ENCODE measurements at regions not wholly inside any gene's neighbourhood (a gene's known extent, or its start where the extent isn't known, plus 50 kb on each side); places are given as distances from the start of the nearest gene placed in this dataset.

- no peak for DNase-seq (ENCODE audit: low read depth)
These were observed 197.2 kb downstream of the TEX29 start for GRCh38 chr13:111517641-111518010.

- no peak for DNase-seq (ENCODE audit: low read depth)
These were observed 197.8 kb downstream of the TEX29 start for GRCh38 chr13:111518161-111518792.

- no peak for DNase-seq (ENCODE audit: low read depth)
These were observed 198.6 kb downstream of the TEX29 start for GRCh38 chr13:111519041-111519440.

GRCh38 chr13:111519490-111520170 lies 199.2 kb downstream of the TEX29 start:
- DNase-seq (ENCODE audit: low read depth): no peak

- no peak for DNase-seq (ENCODE audit: low read depth)
These were observed 200.6 kb downstream of the TEX29 start for GRCh38 chr13:111521030-111521429.

- no peak for DNase-seq (ENCODE audit: low read depth)
These were observed 201.3 kb downstream of the TEX29 start for GRCh38 chr13:111521691-111522229.

GRCh38 chr13:111525320-111526118 lies 205.1 kb downstream of the TEX29 start:
- DNase-seq (ENCODE audit: low read depth): no peak

- DNase-seq (ENCODE audit: low read depth): no peak
These were observed 206.5 kb downstream of the TEX29 start for GRCh38 chr13:111526922-111527321.

- no peak for DNase-seq (ENCODE audit: low read depth)
These were observed 207.3 kb downstream of the TEX29 start for GRCh38 chr13:111527614-111528229.

- no peak for DNase-seq (ENCODE audit: low read depth)
These were observed 208.1 kb downstream of the TEX29 start for GRCh38 chr13:111528513-111528912.

GRCh38 chr13:111530137-111530870 lies 209.9 kb downstream of the TEX29 start:
- no peak for DNase-seq (ENCODE audit: low read depth)

- DNase-seq (ENCODE audit: low read depth): no peak
These were observed 211.1 kb downstream of the TEX29 start for GRCh38 chr13:111531505-111531904.

GRCh38 chr13:111532111-111532510 lies 211.7 kb downstream of the TEX29 start:
- DNase-seq (ENCODE audit: low read depth): no peak

- DNase-seq (ENCODE audit: low read depth): no peak
These were observed 213.7 kb downstream of the TEX29 start for GRCh38 chr13:111533900-111534683.

GRCh38 chr13:111534751-111535522 lies 214.5 kb downstream of the TEX29 start:
- DNase-seq (ENCODE audit: low read depth): no peak

- DNase-seq (ENCODE audit: low read depth): no peak
These were observed 215.0 kb downstream of the TEX29 start for GRCh38 chr13:111535523-111535811.

GRCh38 chr13:111536075-111536642 lies 215.7 kb downstream of the TEX29 start:
- DNase-seq (ENCODE audit: low read depth): no peak

- DNase-seq (ENCODE audit: low read depth): no peak
These were observed 216.8 kb downstream of the TEX29 start for GRCh38 chr13:111537115-111537728.

- no peak for DNase-seq (ENCODE audit: low read depth)
These were observed 217.5 kb downstream of the TEX29 start for GRCh38 chr13:111537843-111538499.
